GM21529 (cell line): ENCODE measurements at regions not wholly inside any gene's neighbourhood (a gene's known extent, or its start where the extent isn't known, plus 50 kb on each side); places are given as distances from the start of the nearest gene placed in this dataset.

Source experiments
- ATAC-seq: cut with Tn5 transposase; IDR thresholded peaks from one replicate; pipeline ENCODE4 v1.9.1; 2021; ENCODE audit not compliant: unreplicated experiment

- no peak for ATAC-seq
Observed at GRCh38 chr4:22336822-22337221, 179.0 kb downstream of the ADGRA3 start.

- ATAC-seq: no peak
Observed at GRCh38 chr4:22334155-22334554, 181.7 kb downstream of the ADGRA3 start.

GRCh38 chr4:22324422-22324821, 191.4 kb downstream of the ADGRA3 start:
- no peak for ATAC-seq

GRCh38 chr4:22323691-22324090, 192.2 kb downstream of the ADGRA3 start:
- no peak for ATAC-seq

GRCh38 chr4:22322996-22323395, 192.9 kb downstream of the ADGRA3 start:
- ATAC-seq: no peak

GRCh38 chr4:22315628-22316027, 200.2 kb downstream of the ADGRA3 start:
- no peak for ATAC-seq

GRCh38 chr4:22313976-22314375, 201.9 kb downstream of the ADGRA3 start:
- no peak for ATAC-seq

- ATAC-seq: no peak
Observed at GRCh38 chr4:22312113-22312512, 203.8 kb downstream of the ADGRA3 start.

- no peak for ATAC-seq
Observed at GRCh38 chr4:22301253-22301652, 214.6 kb downstream of the ADGRA3 start.

- ATAC-seq: no peak
Observed at GRCh38 chr4:22299678-22300077, 216.2 kb downstream of the ADGRA3 start.

- no peak for ATAC-seq
Observed at GRCh38 chr4:22287631-22288030, 228.2 kb downstream of the ADGRA3 start.

- ATAC-seq: no peak
Observed at GRCh38 chr4:22268350-22269025, 247.4 kb downstream of the ADGRA3 start.

GRCh38 chr4:22264261-22264660, 251.6 kb downstream of the ADGRA3 start:
- no peak for ATAC-seq

- ATAC-seq: no peak
Observed at GRCh38 chr4:22253431-22253830, 262.4 kb downstream of the ADGRA3 start.

GRCh38 chr4:22246847-22247246, 269.0 kb downstream of the ADGRA3 start:
- no peak for ATAC-seq

- no peak for ATAC-seq
Observed at GRCh38 chr4:22245294-22245693, 270.6 kb downstream of the ADGRA3 start.

GRCh38 chr4:22241415-22241814, 274.5 kb downstream of the ADGRA3 start:
- no peak for ATAC-seq

GRCh38 chr4:22240814-22241213, 275.1 kb downstream of the ADGRA3 start:
- no peak for ATAC-seq

GRCh38 chr4:22238742-22239141, 277.1 kb downstream of the ADGRA3 start:
- ATAC-seq: no peak

- ATAC-seq: no peak
Observed at GRCh38 chr4:22237846-22238494, 277.9 kb downstream of the ADGRA3 start.

GRCh38 chr4:22237155-22237751, 278.6 kb downstream of the ADGRA3 start:
- ATAC-seq: no peak

- no peak for ATAC-seq
Observed at GRCh38 chr4:22235698-22236097, 280.2 kb downstream of the ADGRA3 start.
